HG03159 (cell line): ENCODE measurements at regions not wholly inside any gene's neighbourhood (a gene's known extent, or its start where the extent isn't known, plus 50 kb on each side); places are given as distances from the start of the nearest gene placed in this dataset.
"Not testable (repeated sequence)": the region's sequence is repeated elsewhere in the genome, so short reads cannot be mapped to it uniquely, and the experiment has no call there.

ENCODE experiments used
- ATAC-seq: cut with Tn5 transposase; IDR thresholded peaks from one replicate; pipeline ENCODE4 v1.9.1; 2021; ENCODE audit warnings: mild to moderate bottlenecking, moderate library complexity; ENCODE audit not compliant: unreplicated experiment

- ATAC-seq, result no peak
Observed at GRCh38 chr2:136715146-136715545, 50.2 kb upstream of the THSD7B start.

- ATAC-seq, result no peak
Observed at GRCh38 chr2:136714452-136714951, 50.8 kb upstream of the THSD7B start.

DNA sequence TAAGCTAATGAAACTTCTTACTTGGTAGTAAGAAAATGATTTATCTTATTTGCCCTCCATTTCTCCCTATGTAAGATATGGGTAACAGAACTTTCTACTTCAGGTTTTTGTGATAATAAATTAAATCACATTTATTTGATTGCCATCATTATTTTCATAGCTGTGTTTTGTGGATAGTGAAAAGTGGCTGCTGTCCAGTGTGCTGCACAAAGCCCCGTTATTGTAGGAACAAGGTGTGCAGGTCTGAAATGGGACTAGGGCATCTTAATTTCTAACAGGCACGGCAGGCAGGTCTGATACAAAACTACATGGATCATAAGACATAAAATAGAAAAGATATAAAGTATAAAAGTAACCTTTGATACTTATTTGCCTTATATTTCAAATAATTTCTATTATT, 51.6 kb upstream of the THSD7B start:
- no peak for ATAC-seq

- no peak for ATAC-seq
Observed at GRCh38 chr2:136705336-136705735, 60.0 kb upstream of the THSD7B start.

DNA sequence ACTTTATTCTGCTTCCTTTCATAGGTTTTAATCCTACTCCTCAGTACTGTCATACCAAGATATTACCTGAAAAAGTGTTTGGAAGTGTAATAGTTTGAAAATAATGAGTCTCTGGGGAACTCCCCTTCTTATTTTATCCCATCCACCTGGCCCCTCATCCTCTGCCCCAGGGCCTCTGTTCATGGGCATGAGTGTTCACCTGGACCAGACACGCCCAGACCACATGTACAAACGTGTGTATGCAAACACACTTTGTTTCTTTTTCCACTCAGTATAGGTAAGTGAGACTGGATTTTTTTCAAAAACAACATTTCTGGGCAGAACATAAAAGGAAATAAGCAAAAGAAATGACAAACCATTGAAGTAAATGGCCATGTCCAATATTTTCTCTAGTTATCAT, 62.1 kb upstream of the THSD7B start:
- ATAC-seq, result no peak

GRCh38 chr2:136696438-136696837, 68.9 kb upstream of the THSD7B start:
- ATAC-seq, result no peak

DNA sequence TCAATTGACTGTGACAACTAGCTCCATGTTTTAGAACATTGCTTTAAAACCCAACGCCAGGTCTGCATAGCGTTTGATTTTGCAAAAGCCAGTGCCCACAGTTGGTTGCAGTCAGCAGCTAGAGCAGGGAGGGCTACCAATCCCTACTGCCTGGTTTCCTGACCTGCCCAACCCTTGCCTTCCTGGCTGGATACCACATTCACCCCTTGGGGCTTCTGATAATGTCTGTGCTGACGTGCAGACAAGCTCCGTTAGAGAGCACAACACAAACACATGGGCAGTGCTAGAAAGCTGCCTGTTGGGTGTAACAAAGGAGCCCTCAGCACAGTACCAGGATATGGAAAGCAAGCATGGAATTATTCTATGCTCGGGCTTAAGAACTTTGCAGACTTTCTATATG, 71.4 kb upstream of the THSD7B start:
- ATAC-seq, result no peak

GRCh38 chr2:136680079-136680478, 85.3 kb upstream of the THSD7B start:
- ATAC-seq, result not testable (repeated sequence)

DNA sequence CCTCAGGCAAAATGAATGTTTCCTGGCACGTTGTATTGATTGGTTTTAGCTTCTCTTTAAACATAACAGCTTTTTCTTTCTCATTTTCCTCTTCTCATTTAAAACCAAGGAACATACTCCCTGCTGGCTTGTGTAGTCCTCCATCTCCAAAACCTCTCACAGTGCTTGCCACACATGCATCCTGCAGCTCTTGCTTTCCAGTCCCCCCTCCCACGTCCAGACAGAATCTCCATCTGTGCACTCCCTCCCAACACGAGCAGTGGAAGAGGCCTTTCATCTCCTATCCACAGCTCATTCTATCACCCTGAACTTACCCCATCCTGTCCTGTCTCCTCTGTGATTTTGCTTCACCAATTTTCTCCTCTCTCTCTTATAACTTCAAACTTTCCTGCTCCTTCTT, 99.6 kb upstream of the THSD7B start:
- ATAC-seq, result no peak

- ATAC-seq, result no peak
Observed at GRCh38 chr2:136664713-136665405, 100.5 kb upstream of the THSD7B start.

GRCh38 chr2:136658201-136658600, 107.1 kb upstream of the THSD7B start:
- ATAC-seq, result no peak

- no peak for ATAC-seq
Observed at GRCh38 chr2:136653861-136654260, 111.5 kb upstream of the THSD7B start.

DNA sequence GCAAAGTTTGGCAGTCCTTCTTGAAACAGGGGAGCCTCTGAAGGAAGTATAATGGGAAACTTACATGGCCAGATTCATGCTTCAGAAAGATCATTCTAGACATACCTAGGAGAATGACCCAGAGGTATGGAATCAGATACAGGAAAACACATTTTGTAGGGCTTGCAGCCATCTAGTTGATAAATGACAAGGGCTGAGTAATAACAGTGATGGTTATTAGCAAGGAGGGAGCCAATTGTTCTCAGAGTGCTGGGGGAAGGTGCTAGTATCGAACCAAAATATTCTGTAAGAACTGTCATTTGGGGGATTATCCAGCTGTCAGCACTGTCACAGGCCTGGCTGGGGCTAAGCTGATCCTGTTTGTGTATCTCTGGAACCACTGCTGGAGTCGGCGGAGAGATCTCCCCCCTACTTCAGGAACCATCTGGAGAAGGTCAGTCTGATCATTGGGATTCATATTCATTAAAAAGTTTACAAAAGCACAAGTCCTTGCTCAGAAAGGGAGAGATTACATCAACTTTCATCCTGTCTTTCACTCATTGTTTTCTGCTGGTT, 113.8 kb upstream of the THSD7B start:
- no peak for ATAC-seq

- ATAC-seq, result no peak
Observed at GRCh38 chr2:136647039-136647438, 118.3 kb upstream of the THSD7B start.

- ATAC-seq, result no peak
Observed at GRCh38 chr2:136645236-136645828, 120.0 kb upstream of the THSD7B start.

GRCh38 chr2:136639651-136640050, 125.7 kb upstream of the THSD7B start:
- ATAC-seq, result no peak

DNA sequence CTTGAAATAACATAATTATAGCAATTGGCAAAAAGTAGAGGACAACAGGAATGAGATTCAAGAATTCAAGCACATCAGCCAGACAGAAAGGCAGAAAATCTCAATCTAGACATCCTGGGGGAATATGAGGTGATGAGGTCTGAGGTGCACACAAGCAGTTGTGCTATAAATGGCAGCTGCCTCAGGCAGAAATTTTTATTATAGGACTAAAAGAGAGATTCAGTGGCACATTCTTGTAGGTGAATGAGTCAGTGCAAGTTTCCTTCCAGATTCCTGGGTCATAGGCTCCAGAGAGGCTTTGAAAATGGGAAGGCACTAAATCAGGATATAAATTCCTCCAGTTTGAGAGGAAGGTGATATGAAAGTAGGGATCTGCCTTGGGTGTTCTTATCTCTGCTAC, 127.2 kb upstream of the THSD7B start:
- no peak for ATAC-seq

DNA sequence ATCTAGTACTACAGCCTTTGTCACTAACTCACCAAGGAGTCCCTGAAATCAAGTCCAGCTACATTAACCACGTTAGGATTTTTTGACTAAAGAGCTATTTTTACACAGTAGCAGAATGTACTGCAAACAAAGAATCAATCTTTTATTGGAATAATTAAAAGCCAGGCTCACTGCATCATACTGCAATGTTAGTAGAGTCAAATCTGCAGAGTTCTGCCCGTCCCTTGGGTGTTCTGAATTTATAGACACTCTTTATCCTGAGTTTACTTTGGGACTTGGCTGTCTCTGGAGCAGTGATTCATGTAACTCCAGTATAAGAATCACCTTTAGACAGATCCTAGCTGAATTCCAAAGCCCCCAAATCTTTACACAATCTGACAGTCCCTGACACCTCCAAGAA, 127.9 kb upstream of the THSD7B start:
- ATAC-seq, result no peak

- no peak for ATAC-seq
Observed at GRCh38 chr2:136628490-136628889, 136.9 kb upstream of the THSD7B start.

GRCh38 chr2:136613096-136613495, 152.2 kb upstream of the THSD7B start:
- ATAC-seq, result no peak

GRCh38 chr2:136612079-136612478, 153.3 kb upstream of the THSD7B start:
- no peak for ATAC-seq

GRCh38 chr2:136611451-136611850, 153.9 kb upstream of the THSD7B start:
- ATAC-seq, result no peak
